PC-3 (cell line): ENCODE measurements at regions not wholly inside any gene's neighbourhood (a gene's known extent, or its start where the extent isn't known, plus 50 kb on each side); places are given as distances from the start of the nearest gene placed in this dataset.

Experiments
- ATAC-seq: fragments of 200-7000 bp; cut with Tn5 transposase; 2 replicates; pipeline ENCODE4 v1.9.1; 2020; ENCODE audit warnings: mild to moderate bottlenecking, moderate library complexity
- BruUV-seq: library from RNA; stranded (reverse); fragments of 400-500 nt; replicated peaks from 2 replicates; lab custom pipeline; 2021; lab: Mats Ljungman, UMichigan
- CTCF ChIA-PET: fragments of 300-600 bp; sonication (Branson Sonifier 250); formaldehyde crosslinking; loops from one replicate; lab custom pipeline; 2022; ENCODE audit warnings: antibody characterized with exemption; lab: Charles Lee
- POLR2A ChIA-PET: fragments of 300-600 bp; sonication (Branson Sonifier 250); formaldehyde crosslinking; loops from one replicate; lab custom pipeline; 2022; ENCODE audit warnings: antibody characterized with exemption; ENCODE audit not compliant: unreplicated experiment; lab: Charles Lee
- DNase-seq: peaks from one replicate; pipeline ENCODE4 v3.0.0-alpha.2; 2015
- H2AFZ ChIP-seq: fragments of 300-600 bp; sonication (generic); 2 replicates; pipeline ENCODE4 v1.6.0; 2016; ENCODE audit warnings: antibody characterized with exemption, low read length
- H3F3A ChIP-seq: fragments of 300-600 bp; sonication (generic); one replicate; pipeline ENCODE4 v1.6.0; 2017; ENCODE audit warnings: antibody characterized with exemption, low read length, control low read depth, mild to moderate bottlenecking; ENCODE audit not compliant: unreplicated experiment
- H3K27ac ChIP-seq: fragments of 300-600 bp; sonication (generic); 2 replicates; pipeline ENCODE4 v1.5.1; 2016; ENCODE audit warnings: mild to moderate bottlenecking, low read length
- H3K27me3 ChIP-seq: fragments of 300-600 bp; sonication (generic); 2 replicates; pipeline ENCODE4 v1.6.1; 2016; ENCODE audit warnings: low read length, mixed read lengths
- H3K36me3 ChIP-seq: fragments of 300-600 bp; sonication (generic); 2 replicates; pipeline ENCODE4 v1.6.1; 2016; ENCODE audit warnings: low read depth, mixed run types, low read length, mixed read lengths
- H3K4me1 ChIP-seq: fragments of 300-600 bp; sonication (generic); 2 replicates; pipeline ENCODE4 v1.5.1; 2016; ENCODE audit warnings: low read length; ENCODE audit not compliant: insufficient read depth
- H3K4me2 ChIP-seq: fragments of 300-600 bp; sonication (generic); 2 replicates; pipeline ENCODE4 v1.6.0; 2016; ENCODE audit warnings: low read length
- H3K4me3 ChIP-seq: fragments of 300-600 bp; sonication (generic); 2 replicates; pipeline ENCODE4 v1.5.1; 2016; ENCODE audit warnings: mild to moderate bottlenecking, low read length, mixed read lengths
- H3K79me2 ChIP-seq: fragments of 300-600 bp; sonication (generic); 2 replicates; pipeline ENCODE4 v1.6.1; 2017; ENCODE audit warnings: low read length, mixed read lengths
- H3K9ac ChIP-seq: fragments of 300-600 bp; sonication (generic); 2 replicates; pipeline ENCODE4 v1.6.0; 2016; ENCODE audit warnings: mild to moderate bottlenecking, low read length
- H3K9me2 ChIP-seq: fragments of 300-600 bp; sonication (generic); replicated peaks from 2 replicates; pipeline ENCODE4 v1.6.1; 2016; ENCODE audit warnings: mixed run types, low read length, mixed read lengths
- H3K9me3 ChIP-seq: fragments of 300-600 bp; sonication (generic); 2 replicates; pipeline ENCODE4 v1.6.1; 2016; ENCODE audit warnings: low read length, mixed read lengths
- H4K20me1 ChIP-seq: fragments of 300-600 bp; sonication (generic); 2 replicates; pipeline ENCODE4 v1.6.1; 2016; ENCODE audit warnings: low read length, mixed read lengths
- EZH2 ChIP-seq: fragments of 300-600 bp; sonication (generic); IDR thresholded peaks from one replicate; pipeline ENCODE4 v1.6.1; 2017; ENCODE audit warnings: antibody characterized with exemption, mild to moderate bottlenecking, low read length; ENCODE audit not compliant: unreplicated experiment
- EZH2phosphoT487 ChIP-seq: fragments of 300-600 bp; sonication (generic); IDR thresholded peaks from 2 replicates; pipeline ENCODE4 v1.6.1; 2018; ENCODE audit warnings: mild to moderate bottlenecking, antibody characterized with exemption, low read length, borderline replicate concordance
- intact Hi-C: fragments of 100-400 bp; cut with micrococcal nuclease; formaldehyde crosslinking; loops from 2 replicates; pipeline ENCODE4 v1.9.0; 2023
- TF ChIP-seq, protein P1 (sequence below): fragments of 300-600 bp; sonication (generic); conservative IDR thresholded peaks from 2 replicates; pipeline ENCODE4 v1.5.1; 2017; ENCODE audit warnings: antibody characterized with exemption, low read depth, mild to moderate bottlenecking, low read length

DNA sequence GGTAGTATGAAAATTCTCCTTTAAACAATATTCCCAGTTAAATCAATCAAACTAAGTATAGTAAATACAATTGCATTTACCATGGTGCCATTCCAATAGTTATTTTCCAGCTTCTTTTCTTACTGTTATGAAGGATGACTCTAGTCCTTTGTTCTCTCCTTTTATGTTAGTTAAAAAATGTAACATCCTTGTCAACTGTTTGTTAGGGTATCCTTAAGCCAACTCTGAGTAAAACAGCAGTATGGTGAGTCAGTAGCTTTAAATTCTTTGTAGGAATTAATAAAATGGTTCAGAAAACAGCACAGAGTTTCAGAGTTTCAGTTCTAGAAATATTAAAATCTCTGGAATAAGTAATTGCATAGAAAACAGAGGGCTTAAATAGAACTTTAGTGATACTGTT is 384.4 kb downstream of the MTRR start:
- peak overlapping the region; percentile 80 for H3K27ac ChIP-seq
- no peaks in the 10 kb centered on the region for H3K79me2 ChIP-seq
- POLR2A ChIA-PET, result no interaction called here
- peak overlapping the region; percentile 23 for H3K9ac ChIP-seq
- no peaks in the 10 kb centered on the region for H4K20me1 ChIP-seq
- ATAC-seq, result peak; percentile 60
- peak; percentile 74 for DNase-seq
- BruUV-seq, result no TSS peak
- H2AFZ ChIP-seq, result no peak overlapping the region
- H3K4me3 ChIP-seq, result peak overlapping the region; percentile 7; the same call in 1 of the 2 replicates
- H3K9me3 ChIP-seq, result no peaks in the 10 kb centered on the region
- intact Hi-C loops, result loop anchor here (5.0 to 10.0 kb wide), 2 partner anchors 89 to 571 kb away; no protein-coding TSS in a partner anchor
- TF ChIP-seq EZH2phosphoT487, result no peak
- no peak for TF ChIP-seq EZH2
- H3K4me2 ChIP-seq, result peak overlapping the region; percentile 70
- peaks cover 29% of the 10 kb centered on the region for H3K4me1 ChIP-seq
- H3F3A ChIP-seq, result peaks cover 16% of the 10 kb centered on the region
- H3K27me3 ChIP-seq, result no peaks in the 10 kb centered on the region
- H3K36me3 ChIP-seq, result no peaks in the 10 kb centered on the region
- CTCF ChIA-PET, result no interaction called here
- H3K9me2 ChIP-seq, result no peaks in the 10 kb centered on the region

DNA sequence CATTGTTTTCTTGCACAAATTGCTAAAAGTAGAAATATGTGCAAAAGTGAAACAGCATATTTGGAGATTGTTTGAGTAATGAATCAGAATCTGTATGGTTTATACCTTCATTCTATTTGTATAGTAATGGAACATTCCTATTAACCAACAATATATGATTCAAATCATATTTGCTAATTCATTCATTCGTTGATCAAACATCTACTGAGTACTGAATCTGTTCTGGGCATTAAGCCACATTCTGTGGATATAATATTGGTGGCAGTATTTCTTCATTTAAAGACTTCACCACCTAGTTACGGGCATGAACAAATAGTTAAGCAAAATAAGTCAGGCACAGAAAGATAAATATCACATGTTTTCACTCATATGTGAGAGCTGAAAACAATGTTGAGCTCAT is 385.7 kb downstream of the MTRR start:
- Histone ChIP-seq H3K79me2 (no peaks in the 10 kb centered on the region), H3K27me3 (no peaks in the 10 kb centered on the region), H3K4me3 (peak overlapping the region; percentile 7; the same call in 1 of the 2 replicates), H2AFZ (no peak overlapping the region), H3K4me2 (peak overlapping the region; percentile 70), H3F3A (peaks cover 16% of the 10 kb centered on the region), H3K9me3 (no peaks in the 10 kb centered on the region), H4K20me1 (no peaks in the 10 kb centered on the region), H3K9ac (no peak overlapping the region), H3K36me3 (no peaks in the 10 kb centered on the region), H3K9me2 (no peaks in the 10 kb centered on the region), H3K4me1 (peaks cover 29% of the 10 kb centered on the region), H3K27ac (peak overlapping the region; percentile 80)
- POLR2A ChIA-PET, result interaction anchor here (0.6 kb wide), 1 partner anchor 22 kb away, joined by 3 read pairs; no protein-coding TSS in a partner anchor
- no peak for TF ChIP-seq EZH2
- no peak for TF ChIP-seq EZH2phosphoT487
- TF ChIP-seq, protein P1, sequence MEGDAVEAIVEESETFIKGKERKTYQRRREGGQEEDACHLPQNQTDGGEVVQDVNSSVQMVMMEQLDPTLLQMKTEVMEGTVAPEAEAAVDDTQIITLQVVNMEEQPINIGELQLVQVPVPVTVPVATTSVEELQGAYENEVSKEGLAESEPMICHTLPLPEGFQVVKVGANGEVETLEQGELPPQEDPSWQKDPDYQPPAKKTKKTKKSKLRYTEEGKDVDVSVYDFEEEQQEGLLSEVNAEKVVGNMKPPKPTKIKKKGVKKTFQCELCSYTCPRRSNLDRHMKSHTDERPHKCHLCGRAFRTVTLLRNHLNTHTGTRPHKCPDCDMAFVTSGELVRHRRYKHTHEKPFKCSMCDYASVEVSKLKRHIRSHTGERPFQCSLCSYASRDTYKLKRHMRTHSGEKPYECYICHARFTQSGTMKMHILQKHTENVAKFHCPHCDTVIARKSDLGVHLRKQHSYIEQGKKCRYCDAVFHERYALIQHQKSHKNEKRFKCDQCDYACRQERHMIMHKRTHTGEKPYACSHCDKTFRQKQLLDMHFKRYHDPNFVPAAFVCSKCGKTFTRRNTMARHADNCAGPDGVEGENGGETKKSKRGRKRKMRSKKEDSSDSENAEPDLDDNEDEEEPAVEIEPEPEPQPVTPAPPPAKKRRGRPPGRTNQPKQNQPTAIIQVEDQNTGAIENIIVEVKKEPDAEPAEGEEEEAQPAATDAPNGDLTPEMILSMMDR, result peak; percentile 23; the same call in 1 of the 2 replicates
- no TSS peak for BruUV-seq
- ATAC-seq (peak; percentile 80), DNase-seq (peak; percentile 98)
- CTCF ChIA-PET, result interaction anchor here (0.6 kb wide), 1 partner anchor 943 kb away, joined by 3 read pairs; no protein-coding TSS in a partner anchor
- intact Hi-C loops, result loop anchor here (1.0 to 10.0 kb wide), 3 partner anchors 88 to 570 kb away; no protein-coding TSS in a partner anchor

DNA sequence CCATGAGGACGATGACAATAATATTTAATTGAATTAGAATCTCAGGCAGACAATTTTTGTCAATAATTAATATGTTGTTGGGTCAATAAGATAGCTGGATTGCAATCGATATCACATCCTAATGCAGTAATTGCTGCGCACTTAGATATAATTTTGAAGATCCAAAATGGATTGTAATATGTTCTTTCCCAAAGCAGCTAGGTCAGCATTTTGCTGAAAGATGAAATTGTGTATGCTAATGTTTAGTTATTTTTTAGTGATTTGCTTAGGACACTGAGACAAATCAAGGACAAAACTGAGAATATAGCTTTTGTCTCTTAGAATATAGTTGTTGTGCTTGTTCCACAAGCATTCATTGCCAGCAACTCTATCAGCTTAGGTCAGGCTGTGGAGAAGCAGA is 389.9 kb downstream of the MTRR start:
- Histone ChIP-seq H3K9me3 (no peaks in the 10 kb centered on the region), H3K27ac (no peak overlapping the region), H3K4me3 (no peak overlapping the region), H3K4me1 (peaks cover 16% of the 10 kb centered on the region), H3F3A (peaks cover 7% of the 10 kb centered on the region), H3K9me2 (no peaks in the 10 kb centered on the region), H2AFZ (no peak overlapping the region), H4K20me1 (no peaks in the 10 kb centered on the region), H3K9ac (no peak overlapping the region), H3K36me3 (no peaks in the 10 kb centered on the region), H3K79me2 (no peaks in the 10 kb centered on the region), H3K4me2 (no peak overlapping the region), H3K27me3 (no peaks in the 10 kb centered on the region)
- CTCF ChIA-PET, result no interaction called here
- no peak for DNase-seq
- ATAC-seq, result no peak
- intact Hi-C loops, result loop anchor here (10.0 kb wide), 1 partner anchor 566 kb away; no protein-coding TSS in a partner anchor
- POLR2A ChIA-PET, result interaction anchor here (0.6 kb wide), 1 partner anchor 1579 kb away, joined by 6 read pairs; no protein-coding TSS in a partner anchor
- TF ChIP-seq EZH2, result no peak
- TF ChIP-seq, protein P1, result no peak
- TF ChIP-seq EZH2phosphoT487, result no peak
- no TSS peak for BruUV-seq
